ENCODE measurements at regions not wholly inside any gene's neighbourhood (a gene's known extent, or its start where the extent isn't known, plus 50 kb on each side); places are given as distances from the start of the nearest gene placed in this dataset.

- DNase-seq: no peak
- Mint-ChIP-seq H3K4me3 (no peak overlapping the region), H3K9me3 (no peaks in the 10 kb centered on the region), H3K36me3 (ENCODE audit: low read depth) (no peaks in the 10 kb centered on the region), H3K27me3 (peaks cover 14% of the 10 kb centered on the region), H3K27ac (no peak overlapping the region), H3K4me1 (ENCODE audit: low read depth) (peaks cover 11% of the 10 kb centered on the region)
Measured at GRCh38 chr7:142560166-142560565, 189.1 kb upstream of the PRSS1 start.

- peak overlapping the region; percentile 42 for H3K4me3 Mint-ChIP-seq
- H3K27ac Mint-ChIP-seq: peak overlapping the region; percentile 38
- H3K9me3 Mint-ChIP-seq: no peaks in the 10 kb centered on the region
- peak; percentile 50 for DNase-seq
- peaks cover 15% of the 10 kb centered on the region for H3K4me1 Mint-ChIP-seq (ENCODE audit: low read depth)
- peaks cover 10% of the 10 kb centered on the region for H3K27me3 Mint-ChIP-seq
- H3K36me3 Mint-ChIP-seq (ENCODE audit: low read depth): no peaks in the 10 kb centered on the region
Measured at GRCh38 chr7:142557971-142558582, 191.2 kb upstream of the PRSS1 start.

- Mint-ChIP-seq H3K27me3 (peaks cover 3% of the 10 kb centered on the region), H3K4me1 (ENCODE audit: low read depth) (peaks cover 15% of the 10 kb centered on the region), H3K4me3 (no peak overlapping the region), H3K9me3 (no peaks in the 10 kb centered on the region), H3K27ac (peak overlapping the region; percentile 64), H3K36me3 (ENCODE audit: low read depth) (no peaks in the 10 kb centered on the region)
- DNase-seq: no peak
Measured at GRCh38 chr7:142556740-142557139, 192.5 kb upstream of the PRSS1 start.

- H3K4me3 Mint-ChIP-seq: no peak overlapping the region
- peaks cover 15% of the 10 kb centered on the region for H3K4me1 Mint-ChIP-seq (ENCODE audit: low read depth)
- no peak for DNase-seq
- peaks cover 3% of the 10 kb centered on the region for H3K27me3 Mint-ChIP-seq
- H3K27ac Mint-ChIP-seq: no peak overlapping the region
- H3K9me3 Mint-ChIP-seq: no peaks in the 10 kb centered on the region
- no peaks in the 10 kb centered on the region for H3K36me3 Mint-ChIP-seq (ENCODE audit: low read depth)
Measured at GRCh38 chr7:142554560-142555532, 194.4 kb upstream of the PRSS1 start.

- H3K4me1 Mint-ChIP-seq (ENCODE audit: low read depth): peaks cover 15% of the 10 kb centered on the region
- H3K27ac Mint-ChIP-seq: no peak overlapping the region
- no peak overlapping the region for H3K4me3 Mint-ChIP-seq
- H3K9me3 Mint-ChIP-seq: no peaks in the 10 kb centered on the region
- H3K27me3 Mint-ChIP-seq: no peaks in the 10 kb centered on the region
- no peak for DNase-seq
- H3K36me3 Mint-ChIP-seq (ENCODE audit: low read depth): no peaks in the 10 kb centered on the region
Measured at GRCh38 chr7:142553216-142553615, 196.1 kb upstream of the PRSS1 start.

- no peak overlapping the region for H3K27ac Mint-ChIP-seq
- H3K27me3 Mint-ChIP-seq: no peaks in the 10 kb centered on the region
- H3K4me1 Mint-ChIP-seq (ENCODE audit: low read depth): no peaks in the 10 kb centered on the region
- H3K36me3 Mint-ChIP-seq (ENCODE audit: low read depth): no peaks in the 10 kb centered on the region
- H3K4me3 Mint-ChIP-seq: no peak overlapping the region
- no peaks in the 10 kb centered on the region for H3K9me3 Mint-ChIP-seq
- no peak for DNase-seq
Measured at GRCh38 chr7:142548978-142549377, 200.3 kb upstream of the PRSS1 start.

- no peak overlapping the region for H3K4me3 Mint-ChIP-seq
- H3K36me3 Mint-ChIP-seq (ENCODE audit: low read depth): no peaks in the 10 kb centered on the region
- H3K4me1 Mint-ChIP-seq (ENCODE audit: low read depth): peaks cover 7% of the 10 kb centered on the region
- H3K9me3 Mint-ChIP-seq: no peaks in the 10 kb centered on the region
- H3K27me3 Mint-ChIP-seq: no peaks in the 10 kb centered on the region
- DNase-seq: no peak
- no peak overlapping the region for H3K27ac Mint-ChIP-seq
Measured at GRCh38 chr7:142546452-142546851, 202.8 kb upstream of the PRSS1 start.

GRCh38 chr7:142542942-142543341 lies 206.3 kb upstream of the PRSS1 start:
- Mint-ChIP-seq H3K36me3 (ENCODE audit: low read depth) (no peaks in the 10 kb centered on the region), H3K9me3 (no peaks in the 10 kb centered on the region), H3K4me1 (ENCODE audit: low read depth) (peaks cover 27% of the 10 kb centered on the region), H3K4me3 (no peak overlapping the region), H3K27ac (peak overlapping the region; percentile 2), H3K27me3 (no peaks in the 10 kb centered on the region)
- no peak for DNase-seq

GRCh38 chr7:142542105-142542504 lies 207.2 kb upstream of the PRSS1 start:
- no peak overlapping the region for H3K4me3 Mint-ChIP-seq
- no peaks in the 10 kb centered on the region for H3K27me3 Mint-ChIP-seq
- no peaks in the 10 kb centered on the region for H3K36me3 Mint-ChIP-seq (ENCODE audit: low read depth)
- no peaks in the 10 kb centered on the region for H3K9me3 Mint-ChIP-seq
- no peak for DNase-seq
- peaks cover 27% of the 10 kb centered on the region for H3K4me1 Mint-ChIP-seq (ENCODE audit: low read depth)
- no peak overlapping the region for H3K27ac Mint-ChIP-seq

- Mint-ChIP-seq H3K4me3 (no peak overlapping the region), H3K4me1 (ENCODE audit: low read depth) (peaks cover 35% of the 10 kb centered on the region), H3K9me3 (no peaks in the 10 kb centered on the region), H3K27me3 (no peaks in the 10 kb centered on the region), H3K27ac (peak overlapping the region; percentile 73), H3K36me3 (ENCODE audit: low read depth) (no peaks in the 10 kb centered on the region)
- no peak for DNase-seq
Measured at GRCh38 chr7:142540371-142540770, 208.9 kb upstream of the PRSS1 start.

- Mint-ChIP-seq H3K9me3 (no peaks in the 10 kb centered on the region), H3K27me3 (no peaks in the 10 kb centered on the region), H3K36me3 (ENCODE audit: low read depth) (no peaks in the 10 kb centered on the region), H3K27ac (peak overlapping the region; percentile 73), H3K4me3 (no peak overlapping the region), H3K4me1 (ENCODE audit: low read depth) (peaks cover 40% of the 10 kb centered on the region)
- no peak for DNase-seq
Measured at GRCh38 chr7:142539901-142540300, 209.4 kb upstream of the PRSS1 start.

- Mint-ChIP-seq H3K27me3 (no peaks in the 10 kb centered on the region), H3K4me3 (no peak overlapping the region), H3K27ac (no peak overlapping the region), H3K4me1 (ENCODE audit: low read depth) (peaks cover 37% of the 10 kb centered on the region), H3K36me3 (ENCODE audit: low read depth) (no peaks in the 10 kb centered on the region), H3K9me3 (no peaks in the 10 kb centered on the region)
- no peak for DNase-seq
Measured at GRCh38 chr7:142537760-142538159, 211.5 kb upstream of the PRSS1 start.

- DNase-seq: peak; percentile 78
- Mint-ChIP-seq H3K4me3 (peak overlapping the region; percentile 66), H3K4me1 (ENCODE audit: low read depth) (peaks cover 29% of the 10 kb centered on the region), H3K27me3 (no peaks in the 10 kb centered on the region), H3K27ac (peak overlapping the region; percentile 86), H3K36me3 (ENCODE audit: low read depth) (no peaks in the 10 kb centered on the region), H3K9me3 (no peaks in the 10 kb centered on the region)
Measured at GRCh38 chr7:142535123-142535779, 214.0 kb upstream of the PRSS1 start.

GRCh38 chr7:142534726-142535122 lies 214.5 kb upstream of the PRSS1 start:
- Mint-ChIP-seq H3K4me1 (ENCODE audit: low read depth) (peaks cover 24% of the 10 kb centered on the region), H3K4me3 (no peak overlapping the region), H3K27ac (peak overlapping the region; percentile 86), H3K36me3 (ENCODE audit: low read depth) (no peaks in the 10 kb centered on the region), H3K9me3 (no peaks in the 10 kb centered on the region), H3K27me3 (no peaks in the 10 kb centered on the region)
- DNase-seq: no peak

- peaks cover 16% of the 10 kb centered on the region for H3K4me1 Mint-ChIP-seq (ENCODE audit: low read depth)
- H3K9me3 Mint-ChIP-seq: no peaks in the 10 kb centered on the region
- no peaks in the 10 kb centered on the region for H3K27me3 Mint-ChIP-seq
- no peaks in the 10 kb centered on the region for H3K36me3 Mint-ChIP-seq (ENCODE audit: low read depth)
- H3K27ac Mint-ChIP-seq: no peak overlapping the region
- DNase-seq: no peak
- no peak overlapping the region for H3K4me3 Mint-ChIP-seq
Measured at GRCh38 chr7:142533920-142534319, 215.4 kb upstream of the PRSS1 start.
